ENCODE measurements at regions not wholly inside any gene's neighbourhood (a gene's known extent, or its start where the extent isn't known, plus 50 kb on each side); places are given as distances from the start of the nearest gene placed in this dataset.

DNA sequence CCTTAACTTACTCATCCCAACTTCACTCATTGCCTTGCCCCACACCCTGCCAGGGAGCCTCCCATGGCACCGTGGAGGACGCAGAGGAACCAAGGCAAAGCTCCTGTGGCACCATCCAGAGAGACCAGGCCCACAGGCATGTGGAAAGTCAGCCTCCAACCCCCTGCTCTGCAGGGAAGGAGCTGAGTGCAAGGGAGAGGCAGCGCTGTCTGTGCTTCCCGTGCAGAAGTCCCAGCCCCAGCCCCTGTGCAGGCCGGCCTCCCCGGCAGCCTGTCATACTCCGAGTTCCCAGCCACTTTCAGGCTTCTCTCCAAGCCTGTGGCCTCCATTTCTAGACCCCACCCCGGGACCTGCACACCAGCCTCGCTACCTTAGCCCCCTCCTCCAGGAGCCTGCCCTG, 106.4 kb downstream of the SINHCAF start:
- no peak for TF ChIP-seq POLR2A (IDR thresholded peaks at IDR 0.05)
- TF ChIP-seq, protein P1, sequence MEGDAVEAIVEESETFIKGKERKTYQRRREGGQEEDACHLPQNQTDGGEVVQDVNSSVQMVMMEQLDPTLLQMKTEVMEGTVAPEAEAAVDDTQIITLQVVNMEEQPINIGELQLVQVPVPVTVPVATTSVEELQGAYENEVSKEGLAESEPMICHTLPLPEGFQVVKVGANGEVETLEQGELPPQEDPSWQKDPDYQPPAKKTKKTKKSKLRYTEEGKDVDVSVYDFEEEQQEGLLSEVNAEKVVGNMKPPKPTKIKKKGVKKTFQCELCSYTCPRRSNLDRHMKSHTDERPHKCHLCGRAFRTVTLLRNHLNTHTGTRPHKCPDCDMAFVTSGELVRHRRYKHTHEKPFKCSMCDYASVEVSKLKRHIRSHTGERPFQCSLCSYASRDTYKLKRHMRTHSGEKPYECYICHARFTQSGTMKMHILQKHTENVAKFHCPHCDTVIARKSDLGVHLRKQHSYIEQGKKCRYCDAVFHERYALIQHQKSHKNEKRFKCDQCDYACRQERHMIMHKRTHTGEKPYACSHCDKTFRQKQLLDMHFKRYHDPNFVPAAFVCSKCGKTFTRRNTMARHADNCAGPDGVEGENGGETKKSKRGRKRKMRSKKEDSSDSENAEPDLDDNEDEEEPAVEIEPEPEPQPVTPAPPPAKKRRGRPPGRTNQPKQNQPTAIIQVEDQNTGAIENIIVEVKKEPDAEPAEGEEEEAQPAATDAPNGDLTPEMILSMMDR (IDR thresholded peaks at IDR 0.05), result no peak
- DNase-seq, result no peak
- Histone ChIP-seq H3K27ac (no peak overlapping the region), H3K4me1 (replicated peaks in 1 of 2) (no peaks in the 10 kb centered on the region), H3K4me3 (no peak overlapping the region), H3K36me3 (replicated peaks in 1 of 2) (no peaks in the 10 kb centered on the region), H3K9me3 (replicated peaks in 1 of 3) (no peaks in the 10 kb centered on the region), H3K27me3 (no peaks in the 10 kb centered on the region)
- intact Hi-C loops (cut with DNase I), result no loop called here
- WGBS, 4 donors, result 84 to 91% (median 89%) methylated on average over 7 to 9 of the region's 9 CpGs

DNA sequence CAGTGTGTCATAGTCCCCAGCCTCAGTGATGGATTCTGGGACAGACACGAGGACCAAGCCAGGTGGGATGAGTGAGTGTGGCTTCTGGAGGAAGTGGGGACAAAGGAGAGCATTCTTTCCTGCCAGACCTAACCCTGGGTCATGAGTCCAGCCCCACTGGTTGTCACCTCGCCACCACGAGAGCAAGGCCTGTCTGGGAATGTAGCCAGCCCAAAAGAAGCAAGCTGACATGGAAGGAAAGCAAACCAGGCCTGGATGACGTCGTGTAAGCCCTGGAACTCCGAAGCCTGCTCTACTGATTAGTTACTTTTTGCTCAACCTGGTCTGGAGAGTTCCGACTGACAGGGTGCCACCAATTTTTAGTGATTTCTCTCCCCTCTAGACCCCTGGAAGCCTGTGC, 105.9 kb downstream of the SINHCAF start:
- H3K9me3 ChIP-seq (replicated peaks in 1 of 3), result no peaks in the 10 kb centered on the region
- no peaks in the 10 kb centered on the region for H3K36me3 ChIP-seq (replicated peaks in 1 of 2)
- no peaks in the 10 kb centered on the region for H3K4me1 ChIP-seq (replicated peaks in 1 of 2)
- H3K27me3 ChIP-seq, result no peaks in the 10 kb centered on the region
- no peak for DNase-seq
- intact Hi-C loops (cut with DNase I), result no loop called here
- TF ChIP-seq, protein P1 (IDR thresholded peaks at IDR 0.05), result no peak
- TF ChIP-seq POLR2A (IDR thresholded peaks at IDR 0.05), result no peak
- WGBS, 4 donors, result 69 to 79% (median 76%) methylated on average over 6 to 7 of the region's 7 CpGs
- H3K4me3 ChIP-seq, result no peak overlapping the region
- no peak overlapping the region for H3K27ac ChIP-seq

DNA sequence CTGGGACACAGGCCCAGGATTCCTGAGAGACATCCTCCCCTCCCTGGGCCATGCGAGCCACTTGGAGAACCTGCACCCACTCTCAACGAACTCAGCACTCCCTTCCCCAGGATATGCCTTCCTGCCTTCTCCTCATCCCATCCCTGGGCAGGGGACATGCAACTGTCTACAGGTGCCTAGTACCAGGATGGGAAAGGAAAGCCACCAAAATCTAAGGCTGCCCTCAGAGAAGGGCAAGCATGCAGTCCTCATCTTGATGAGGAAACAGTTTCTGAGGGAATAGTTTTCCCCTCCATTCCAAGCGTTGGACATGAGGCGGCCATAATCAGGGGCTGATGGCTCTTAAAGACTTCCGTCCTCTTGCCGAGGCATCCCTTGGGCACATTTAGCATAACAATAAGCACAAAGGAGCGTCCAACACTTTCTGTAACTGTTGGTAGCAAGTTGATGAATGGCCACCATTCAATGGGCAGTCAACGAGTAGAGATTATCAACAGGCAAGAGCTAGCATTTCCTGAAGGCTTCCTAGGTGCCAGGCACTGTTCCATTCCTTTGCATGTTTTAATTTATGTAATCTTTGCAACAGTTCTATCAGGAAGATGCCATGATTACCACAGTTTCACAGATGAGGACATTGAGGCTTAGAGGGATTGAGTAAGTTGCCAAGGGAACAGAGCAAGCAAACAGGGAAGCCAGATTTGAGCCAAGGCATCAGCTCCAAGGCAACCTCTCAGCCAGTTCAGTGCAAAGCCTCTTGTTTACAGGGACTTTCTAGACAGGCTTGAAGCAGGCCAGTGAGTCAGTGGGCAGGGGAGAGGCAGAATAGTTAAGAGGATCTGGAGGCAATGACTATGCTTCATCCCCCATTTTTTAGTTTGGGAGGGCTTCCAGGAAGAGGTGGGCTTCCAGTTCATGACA, 105.1 kb downstream of the SINHCAF start:
- no peaks in the 10 kb centered on the region for H3K36me3 ChIP-seq (replicated peaks in 1 of 2)
- no peak for DNase-seq
- no peaks in the 10 kb centered on the region for H3K4me1 ChIP-seq (replicated peaks in 1 of 2)
- no peak overlapping the region for H3K27ac ChIP-seq
- 66 to 90% (median 77%) methylated on average over 6 to 8 of the region's 8 CpGs for WGBS, 4 donors
- H3K27me3 ChIP-seq, result no peaks in the 10 kb centered on the region
- no peak for TF ChIP-seq POLR2A (IDR thresholded peaks at IDR 0.05)
- TF ChIP-seq, protein P1 (IDR thresholded peaks at IDR 0.05), result no peak
- no peaks in the 10 kb centered on the region for H3K9me3 ChIP-seq (replicated peaks in 1 of 3)
- H3K4me3 ChIP-seq, result no peak overlapping the region
- intact Hi-C loops (cut with DNase I), result no loop called here

DNA sequence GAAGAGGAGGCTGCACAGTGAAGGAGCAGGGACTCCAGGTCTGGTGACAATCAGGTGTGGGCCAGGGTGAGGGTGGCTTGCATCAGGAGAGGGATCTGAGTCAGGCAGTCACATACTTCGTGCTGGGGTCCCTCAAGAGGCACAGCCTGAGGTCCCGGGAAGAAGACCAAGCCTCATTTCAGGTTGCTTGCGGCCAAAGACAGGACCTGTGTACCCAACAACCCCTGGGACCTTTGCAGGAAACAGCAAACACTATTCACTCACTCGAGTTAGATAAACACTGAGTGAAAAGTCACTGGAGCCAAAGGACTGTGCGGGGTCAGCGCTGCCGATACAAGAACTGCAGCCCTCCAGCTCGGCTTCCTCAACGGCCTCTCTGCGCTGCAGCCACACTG, 104.4 kb downstream of the SINHCAF start:
- no peak for TF ChIP-seq POLR2A (IDR thresholded peaks at IDR 0.05)
- TF ChIP-seq, protein P1 (IDR thresholded peaks at IDR 0.05), result no peak
- Histone ChIP-seq H3K27me3 (no peaks in the 10 kb centered on the region), H3K4me1 (replicated peaks in 1 of 2) (no peaks in the 10 kb centered on the region), H3K9me3 (replicated peaks in 1 of 3) (no peaks in the 10 kb centered on the region), H3K4me3 (no peak overlapping the region), H3K36me3 (replicated peaks in 1 of 2) (no peaks in the 10 kb centered on the region), H3K27ac (no peak overlapping the region)
- no peak for DNase-seq
- 65 to 85% (median 77%) methylated on average over 10 of the region's 10 CpGs for WGBS, 4 donors
- intact Hi-C loops (cut with DNase I), result no loop called here
